B cell (primary cell): ENCODE measurements at regions not wholly inside any gene's neighbourhood (a gene's known extent, or its start where the extent isn't known, plus 50 kb on each side); places are given as distances from the start of the nearest gene placed in this dataset.

Experiments
- ATAC-seq: fragments of 200-7000 bp; cut with Tn5 transposase; one replicate; pipeline ENCODE4 v1.10.0; 2021; ENCODE audit warnings: low read depth, mild to moderate bottlenecking, moderate number of reproducible peaks, moderate library complexity
- CTCF ChIA-PET: fragments of 350-600 bp; sonication (Branson Sonifier 250); formaldehyde crosslinking; loops from one replicate; lab custom pipeline; 2021; ENCODE audit warnings: antibody characterized with exemption, inconsistent platforms; lab: Charles Lee
- POLR2A ChIA-PET: fragments of 350-600 bp; sonication (Branson Sonifier 250); formaldehyde crosslinking; loops from one replicate; lab custom pipeline; 2021; ENCODE audit warnings: antibody characterized with exemption; lab: Charles Lee
- DNase-seq: peaks from one replicate; pipeline ENCODE4 v3.0.0; 2013
- H2AFZ ChIP-seq: 2 replicates; pipeline ENCODE4 v1.6.1; 2012; ENCODE audit warnings: mild to moderate bottlenecking, low read depth, low read length; ENCODE audit not compliant: insufficient read depth, poor library complexity, severe bottlenecking
- H3K27ac ChIP-seq, 2 donors: 1 replicate in 1 of 2; 2 replicates in 1 of 2; pipeline ENCODE4 v1.5.1; 2012 to 2013; ENCODE audit warnings: low read length in 2 of 2, mild to moderate bottlenecking in 2 of 2, moderate library complexity in 1 of 2
- H3K27me3 ChIP-seq, 4 experiments: fragments of 200-600 bp in 1 of 4; sonication (generic) in 1 of 4; replicated peaks in 1 of 4; 1 replicate in 2 of 4; 2 replicates in 2 of 4; pipeline versions ENCODE4 v1.6.1 to v1.7.0; 2013 to 2016; ENCODE audit warnings: low read length in 3 of 4, mild to moderate bottlenecking in 2 of 4, mixed read lengths in 1 of 4, moderate library complexity in 1 of 4; ENCODE audit not compliant: insufficient read depth in 4 of 4, control insufficient read depth in 3 of 4; ENCODE audit errors: control extremely low read depth in 1 of 4
- H3K36me3 ChIP-seq, 2 experiments: replicated peaks in 1 of 2; 1 replicate in 1 of 2; 2 replicates in 1 of 2; pipeline versions ENCODE4 v1.6.1 to v1.7.1; 2013; ENCODE audit warnings: low read length in 1 of 2; ENCODE audit not compliant: insufficient read depth in 2 of 2, control insufficient read depth in 1 of 2; ENCODE audit errors: control extremely low read depth in 1 of 2, extremely low read depth in 1 of 2
- H3K4me1 ChIP-seq, 2 donors: fragments of 200-600 bp in 1 of 2; sonication (generic) in 1 of 2; 1 replicate in 1 of 2; 2 replicates in 1 of 2; pipeline versions ENCODE4 v1.5.1 to v1.6.1; 2013 to 2017; ENCODE audit warnings: low read length in 2 of 2; ENCODE audit not compliant: control insufficient read depth in 2 of 2, insufficient read depth in 2 of 2
- H3K4me2 ChIP-seq: replicated peaks from 2 replicates; pipeline ENCODE3; 2012; ENCODE audit warnings: mild to moderate bottlenecking, low read depth, low read length; ENCODE audit not compliant: poor library complexity, severe bottlenecking
- H3K4me3 ChIP-seq, 5 experiments: fragments of 200-600 bp in 1 of 5; sonication (generic) in 1 of 5; 1 replicate in 3 of 5; 2 replicates in 2 of 5; pipeline versions ENCODE4 v1.5.1 to v1.7.0; 2011 to 2016; ENCODE audit warnings: low read length in 4 of 5, mild to moderate bottlenecking in 4 of 5, low read depth in 2 of 5, control low read depth in 1 of 5, moderate library complexity in 1 of 5; ENCODE audit not compliant: insufficient read depth in 1 of 5; ENCODE audit errors: control extremely low read depth in 1 of 5, extremely low read depth in 1 of 5
- H3K79me2 ChIP-seq: fragments of 200-600 bp; sonication (generic); one replicate; pipeline ENCODE4 v1.6.0; 2016; ENCODE audit warnings: low read length; ENCODE audit not compliant: control insufficient read depth, insufficient read depth
- H3K9ac ChIP-seq: fragments of 200-600 bp; sonication (generic); 2 replicates; pipeline ENCODE4 v1.6.1; 2017; ENCODE audit warnings: mild to moderate bottlenecking, low read length, moderate library complexity
- H3K9me3 ChIP-seq, 3 donors: one replicate each; pipeline versions ENCODE4 v1.6.1 to v1.7.1; 2013; ENCODE audit warnings: low read length in 2 of 3; ENCODE audit not compliant: control insufficient read depth in 2 of 3, insufficient read depth in 1 of 3; ENCODE audit errors: control extremely low read depth in 1 of 3
- H4K20me1 ChIP-seq: 2 replicates; pipeline ENCODE4 v1.6.0; 2012; ENCODE audit warnings: mild to moderate bottlenecking, low read length; ENCODE audit not compliant: insufficient read depth, control insufficient read depth, poor library complexity, severe bottlenecking
- H3K27ac Mint-ChIP-seq: one replicate; pipeline ENCODE4 v1.8.0; 2021; ENCODE audit warnings: mixed read lengths
- H3K27me3 Mint-ChIP-seq: one replicate; pipeline ENCODE4 v1.8.0; 2021; ENCODE audit warnings: mixed read lengths
- H3K4me1 Mint-ChIP-seq: one replicate; pipeline ENCODE4 v1.8.0; 2021; ENCODE audit warnings: mixed read lengths
- H3K4me3 Mint-ChIP-seq: one replicate; pipeline ENCODE4 v1.8.0; 2021; ENCODE audit warnings: mixed read lengths
- H3K9me3 Mint-ChIP-seq: one replicate; pipeline ENCODE4 v1.8.0; 2022; ENCODE audit warnings: mixed read lengths; ENCODE audit not compliant: insufficient read depth
- CTCF ChIP-seq: fragments of 200-600 bp; IDR thresholded peaks from one replicate; pipeline ENCODE4 v1.8.0; 2022; ENCODE audit warnings: antibody characterized with exemption, mild to moderate bottlenecking
- EZH2 ChIP-seq: IDR thresholded peaks from 2 replicates; pipeline ENCODE4 v1.6.1; 2012; ENCODE audit warnings: borderline replicate concordance, low read depth, mild to moderate bottlenecking, moderate library complexity, low read length; ENCODE audit not compliant: insufficient read depth, poor library complexity, severe bottlenecking
- WGBS: methylation state at CpG from one replicate; pipeline ENCODE4 v1.1.5; 2013; ENCODE audit warnings: missing lambda C conversion rate; ENCODE audit not compliant: insufficient coverage; 5-methylcytosine and 5-hydroxymethylcytosine counted together
- intact Hi-C: fragments of 100-400 bp; cut with micrococcal nuclease; formaldehyde crosslinking; loops from one replicate; pipeline ENCODE4 v1.10.0; 2022

DNA sequence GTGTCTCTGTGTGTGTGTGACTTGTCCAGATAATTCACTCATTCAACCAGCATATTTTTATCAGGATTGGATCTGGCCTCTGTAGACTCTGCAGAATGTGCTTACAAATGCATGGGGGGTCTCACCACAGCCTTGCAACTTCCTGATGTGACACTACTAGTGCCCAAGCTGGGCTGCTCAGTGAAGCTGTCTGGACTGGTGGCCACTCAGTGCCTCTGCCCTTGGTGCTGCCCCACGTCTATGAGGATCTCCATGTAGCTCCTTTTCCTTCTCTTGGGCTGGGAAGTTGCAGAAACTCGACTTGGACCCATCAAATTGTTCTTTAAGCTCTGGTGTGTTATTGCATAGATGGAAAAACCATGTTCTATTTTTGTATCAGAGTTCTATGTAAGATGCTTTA is 75.8 kb downstream of the NRN1 start:
- no peaks in the 10 kb centered on the region for H4K20me1 ChIP-seq
- H3K36me3 ChIP-seq: no peaks in the 10 kb centered on the region
- POLR2A ChIA-PET: no interaction called here
- DNase-seq (no peak), ATAC-seq (no peak)
- TF ChIP-seq CTCF (no peak), EZH2 (no peak)
- no peak overlapping the region for H3K4me3 ChIP-seq
- CTCF ChIA-PET: no interaction called here
- H3K4me3 Mint-ChIP-seq: no peak overlapping the region
- peaks cover 56% of the 10 kb centered on the region for H3K27me3 Mint-ChIP-seq
- peaks cover 0 to 29% (median 6%) of the 10 kb centered on the region in 4 experiments for H3K27me3 ChIP-seq
- WGBS: 50% methylated on average over 1 of the region's 2 CpGs
- no peaks in the 10 kb centered on the region for H3K4me1 Mint-ChIP-seq
- H3K4me2 ChIP-seq: no peak overlapping the region
- intact Hi-C loops: no loop called here
- H3K27ac Mint-ChIP-seq: no peak overlapping the region
- no peak overlapping the region for H3K27ac ChIP-seq
- H2AFZ ChIP-seq: no peak overlapping the region
- no peaks in the 10 kb centered on the region for H3K4me1 ChIP-seq
- no peaks in the 10 kb centered on the region for H3K79me2 ChIP-seq
- peaks cover 4% of the 10 kb centered on the region for H3K9me3 Mint-ChIP-seq
- H3K9ac ChIP-seq: no peak overlapping the region
- peaks cover 0 to 5% (median 2%) of the 10 kb centered on the region in 3 donors for H3K9me3 ChIP-seq

DNA sequence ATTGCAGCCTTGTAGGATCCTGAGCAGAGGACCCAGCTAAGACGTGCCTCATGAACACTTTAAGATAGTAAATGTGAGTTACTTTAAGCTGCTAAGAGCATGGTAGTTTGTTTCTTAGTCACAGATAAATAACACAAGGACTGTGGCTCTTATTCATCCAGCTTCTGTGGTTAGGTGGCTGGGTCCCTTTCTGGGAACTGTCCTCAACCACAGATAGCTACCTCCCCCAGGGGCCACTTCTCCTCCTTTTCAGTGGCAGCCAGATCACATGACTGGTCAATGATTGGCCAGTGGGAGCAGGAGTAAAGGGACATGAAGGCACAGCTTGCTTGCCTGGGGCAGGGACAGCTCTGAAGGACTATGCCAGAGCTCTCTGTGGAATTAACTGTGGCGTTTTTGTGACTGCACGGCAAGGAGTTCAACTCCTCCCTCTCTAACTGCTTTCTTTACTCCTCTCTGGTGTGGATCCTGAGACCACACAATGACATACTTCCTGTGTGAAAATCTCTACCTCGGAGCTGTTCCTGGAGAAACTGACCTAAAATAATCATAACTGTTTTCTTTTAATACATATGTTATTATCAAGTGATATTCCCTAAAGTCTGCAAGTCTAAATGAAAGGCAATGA is 76.5 kb downstream of the NRN1 start:
- Histone ChIP-seq H2AFZ (no peak overlapping the region), H3K4me2 (no peak overlapping the region), H3K36me3 (no peaks in the 10 kb centered on the region), H3K4me1 (no peaks in the 10 kb centered on the region), H3K79me2 (no peaks in the 10 kb centered on the region), H3K9me3 (peaks cover 0 to 5% (median 2%) of the 10 kb centered on the region in 3 donors), H3K4me3 (no peak overlapping the region), H3K27me3 (peaks cover 0 to 23% (median 3%) of the 10 kb centered on the region in 4 experiments), H3K27ac (no peak overlapping the region), H3K9ac (no peak overlapping the region), H4K20me1 (no peaks in the 10 kb centered on the region)
- no peak for DNase-seq
- 72% methylated on average over 2 of the region's 4 CpGs for WGBS
- POLR2A ChIA-PET: no interaction called here
- TF ChIP-seq EZH2: no peak
- no peak for ATAC-seq
- Mint-ChIP-seq H3K27me3 (peaks cover 50% of the 10 kb centered on the region), H3K4me3 (no peak overlapping the region), H3K27ac (no peak overlapping the region), H3K4me1 (no peaks in the 10 kb centered on the region), H3K9me3 (peaks cover 4% of the 10 kb centered on the region)
- intact Hi-C loops: no loop called here
- CTCF ChIA-PET: no interaction called here
